Sigmoid colon (tissue), 4 donors: ENCODE measurements at regions not wholly inside any gene's neighbourhood (a gene's known extent, or its start where the extent isn't known, plus 50 kb on each side); places are given as distances from the start of the nearest gene placed in this dataset.

ENCODE experiments used
- CTCF ChIP-seq, 4 experiments: fragments of 450-650 bp in 3 of 4; fragments of 200-600 bp in 1 of 4; IDR thresholded peaks; one replicate each; pipeline ENCODE4 v1.5.1; 2016 to 2019; ENCODE audit warnings: antibody characterized with exemption in 4 of 4, mild to moderate bottlenecking in 3 of 4, moderate library complexity in 2 of 4
- POLR2A ChIP-seq, 2 donors: fragments of 450-650 bp; IDR thresholded peaks; one replicate each; pipeline ENCODE4 v1.6.1; 2016; ENCODE audit warnings: antibody characterized with exemption in 2 of 2, mild to moderate bottlenecking in 2 of 2, moderate library complexity in 2 of 2
- POLR2AphosphoS5 ChIP-seq, 4 donors: sonication (generic); formaldehyde crosslinking; IDR thresholded peaks; one replicate each; pipeline ENCODE4 v1.6.1; 2017; ENCODE audit warnings: antibody characterized with exemption in 4 of 4

DNA sequence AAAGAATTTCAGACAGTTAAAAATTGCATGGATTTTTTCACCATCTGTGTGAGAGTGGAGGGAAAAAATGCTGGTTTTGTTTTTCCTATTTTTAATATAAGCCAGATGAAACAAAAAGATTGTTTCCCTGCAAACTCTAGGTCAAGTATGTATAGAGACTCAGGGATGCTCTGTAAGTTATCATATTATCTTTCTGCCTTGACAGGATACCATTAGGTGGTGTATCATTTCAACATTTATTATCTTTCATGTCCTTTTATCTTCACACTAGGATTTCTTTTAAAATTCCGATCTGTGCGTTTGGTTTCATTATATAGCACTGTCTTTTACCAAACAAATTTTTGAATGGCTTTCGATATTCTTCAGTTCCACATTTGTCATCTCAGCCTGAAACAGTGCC lies 225.3 kb downstream of the EN1 start:
- no peak for TF ChIP-seq POLR2A (IDR thresholded peaks at IDR 0.05)
- no peak for TF ChIP-seq CTCF (IDR thresholded peaks at IDR 0.05)
- TF ChIP-seq POLR2AphosphoS5 (IDR thresholded peaks at IDR 0.05) = no peak
